Astrocyte (in vitro differentiated cells and primary cell): ENCODE measurements at regions not wholly inside any gene's neighbourhood (a gene's known extent, or its start where the extent isn't known, plus 50 kb on each side); places are given as distances from the start of the nearest gene placed in this dataset.
"Not testable (repeated sequence)": the region's sequence is repeated elsewhere in the genome, so short reads cannot be mapped to it uniquely, and the experiment has no call there.

ENCODE experiments used
- DNase-seq: peaks from one replicate; pipeline ENCODE4 v3.0.0-alpha.2; 2010; ENCODE audit warnings: low read depth
- FAIRE-seq: peaks from 2 replicates; lab custom pipeline; 2011; peaks lifted over from hg19 to GRCh38; lab: Jason Lieb, UNC
- H2AFZ ChIP-seq: 2 replicates; pipeline ENCODE4 v1.6.0; 2012; ENCODE audit warnings: low read depth, low read length, inconsistent platforms
- H3K27ac ChIP-seq: 2 replicates; pipeline ENCODE4 v1.5.1; 2011; ENCODE audit warnings: low read depth, low read length, inconsistent platforms
- H3K27me3 ChIP-seq: 2 replicates; pipeline ENCODE4 v1.6.0; 2011; ENCODE audit warnings: low read length, inconsistent platforms; ENCODE audit not compliant: insufficient read depth
- H3K36me3 ChIP-seq: 2 replicates; pipeline ENCODE4 v1.5.1; 2011; ENCODE audit warnings: low read length, inconsistent platforms; ENCODE audit not compliant: insufficient read depth
- H3K4me1 ChIP-seq: 2 replicates; pipeline ENCODE4 v1.5.1; 2011; ENCODE audit warnings: low read length, inconsistent platforms; ENCODE audit not compliant: insufficient read depth
- H3K4me2 ChIP-seq: 2 replicates; pipeline ENCODE4 v1.6.0; 2012; ENCODE audit warnings: low read length, inconsistent platforms
- H3K4me3 ChIP-seq: 2 replicates; pipeline ENCODE4 v1.5.1; 2011; ENCODE audit warnings: low read depth, mild to moderate bottlenecking, low read length, inconsistent platforms; ENCODE audit not compliant: insufficient read depth
- H3K79me2 ChIP-seq: 2 replicates; pipeline ENCODE4 v1.6.0; 2012; ENCODE audit warnings: mild to moderate bottlenecking, low read length, inconsistent platforms; ENCODE audit not compliant: insufficient read depth
- H3K9ac ChIP-seq: 2 replicates; pipeline ENCODE4 v1.6.0; 2012; ENCODE audit warnings: mild to moderate bottlenecking, low read length, inconsistent platforms
- H3K9me3 ChIP-seq: 2 replicates; pipeline ENCODE4 v1.5.1; 2012; ENCODE audit warnings: low read depth, mild to moderate bottlenecking, low read length, inconsistent platforms; ENCODE audit not compliant: insufficient read depth
- H4K20me1 ChIP-seq: 2 replicates; pipeline ENCODE4 v1.6.0; 2012; ENCODE audit warnings: low read length, inconsistent platforms; ENCODE audit not compliant: insufficient read depth
- H3K27ac Mint-ChIP-seq: one replicate; pipeline ENCODE4 v1.8.0; 2021; ENCODE audit warnings: mild to moderate bottlenecking, mixed read lengths; ENCODE audit not compliant: unreplicated experiment
- H3K27me3 Mint-ChIP-seq: one replicate; pipeline ENCODE4 v1.8.0; 2021; ENCODE audit warnings: low read depth, mixed read lengths; ENCODE audit not compliant: unreplicated experiment
- H3K36me3 Mint-ChIP-seq: one replicate; pipeline ENCODE4 v1.8.0; 2021; ENCODE audit warnings: low read depth, mixed read lengths; ENCODE audit not compliant: unreplicated experiment
- H3K4me1 Mint-ChIP-seq: one replicate; pipeline ENCODE4 v1.8.0; 2021; ENCODE audit warnings: low read depth, mixed read lengths; ENCODE audit not compliant: unreplicated experiment
- H3K4me3 Mint-ChIP-seq: one replicate; pipeline ENCODE4 v1.8.0; 2021; ENCODE audit warnings: mild to moderate bottlenecking, moderate library complexity, mixed read lengths; ENCODE audit not compliant: unreplicated experiment
- H3K9me3 Mint-ChIP-seq: one replicate; pipeline ENCODE4 v1.8.0; 2021; ENCODE audit warnings: mild to moderate bottlenecking, mixed read lengths; ENCODE audit not compliant: unreplicated experiment
- EZH2 ChIP-seq: IDR thresholded peaks from 2 replicates; pipeline ENCODE4 v1.6.1; 2012; ENCODE audit warnings: mild to moderate bottlenecking, low read length, inconsistent platforms; ENCODE audit not compliant: insufficient read depth
- TF ChIP-seq, protein P1 (sequence below): IDR thresholded peaks from 2 replicates; pipeline ENCODE4 v1.5.1; 2011; ENCODE audit warnings: low read depth, mild to moderate bottlenecking, inconsistent platforms, low read length, moderate library complexity; ENCODE audit not compliant: insufficient read depth

DNA sequence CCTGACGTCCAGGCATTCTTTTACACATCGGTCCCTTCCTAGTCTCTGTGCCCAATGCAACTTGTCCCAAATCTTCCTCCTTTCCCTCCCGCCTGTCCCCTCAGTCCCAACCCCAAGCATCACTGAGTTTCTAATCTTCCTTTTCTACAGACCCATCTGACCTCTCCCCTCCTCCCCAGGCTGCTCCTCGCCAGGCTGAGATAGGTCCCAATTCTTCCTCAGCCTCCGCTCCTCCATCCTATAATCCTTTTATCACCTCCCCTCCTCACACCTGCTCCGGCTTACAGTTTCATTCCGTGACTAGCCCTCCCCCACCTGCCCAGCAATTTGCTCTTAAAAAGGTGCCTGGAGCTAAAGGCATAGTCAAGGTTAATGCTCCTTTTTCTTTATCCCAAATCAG lies 323.1 kb upstream of the LMCD1 start:
- H3K9me3 ChIP-seq, H2AFZ ChIP-seq, H3K27ac Mint-ChIP-seq, H3K9ac ChIP-seq, H3K36me3 Mint-ChIP-seq, H3K4me1 ChIP-seq, H3K9me3 Mint-ChIP-seq, H3K4me2 ChIP-seq, H3K4me1 Mint-ChIP-seq, FAIRE-seq, H3K79me2 ChIP-seq, DNase-seq, H3K36me3 ChIP-seq, H4K20me1 ChIP-seq, H3K4me3 Mint-ChIP-seq, H3K4me3 ChIP-seq, H3K27me3 ChIP-seq, H3K27ac ChIP-seq: not testable (repeated sequence)
- peaks cover 10% of the 10 kb centered on the region for H3K27me3 Mint-ChIP-seq

DNA sequence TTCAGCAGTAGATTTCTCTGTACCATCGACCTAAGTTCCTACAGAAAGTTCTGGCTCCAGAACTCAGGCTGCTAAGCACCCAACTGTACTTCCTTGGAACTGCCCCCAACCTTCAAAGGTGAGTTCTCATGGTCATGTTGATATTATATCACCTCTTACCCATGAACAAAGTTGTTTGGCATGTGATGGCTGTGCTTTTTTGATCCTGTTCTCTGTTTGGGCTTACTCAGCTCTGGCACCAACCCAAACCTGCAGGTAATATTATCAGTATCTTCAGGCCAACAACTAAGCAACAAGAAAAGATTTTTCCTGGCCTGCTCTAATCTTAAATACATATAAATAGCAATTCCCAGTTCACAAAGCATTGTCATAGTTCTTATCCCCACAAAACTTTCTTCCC lies 318.7 kb upstream of the LMCD1 start:
- Histone ChIP-seq H3K27ac (no peak overlapping the region), H3K9ac (no peak overlapping the region), H2AFZ (no peak overlapping the region), H4K20me1 (no peaks in the 10 kb centered on the region), H3K9me3 (no peaks in the 10 kb centered on the region), H3K27me3 (no peaks in the 10 kb centered on the region), H3K4me3 (no peak overlapping the region), H3K36me3 (no peaks in the 10 kb centered on the region), H3K79me2 (no peaks in the 10 kb centered on the region), H3K4me1 (no peaks in the 10 kb centered on the region), H3K4me2 (no peak overlapping the region)
- Mint-ChIP-seq H3K36me3 (no peaks in the 10 kb centered on the region), H3K9me3 (no peaks in the 10 kb centered on the region), H3K4me3 (no peak overlapping the region), H3K4me1 (no peaks in the 10 kb centered on the region), H3K27ac (no peak overlapping the region), H3K27me3 (peaks cover 4% of the 10 kb centered on the region)
- TF ChIP-seq EZH2, result no peak
- TF ChIP-seq, protein P1, sequence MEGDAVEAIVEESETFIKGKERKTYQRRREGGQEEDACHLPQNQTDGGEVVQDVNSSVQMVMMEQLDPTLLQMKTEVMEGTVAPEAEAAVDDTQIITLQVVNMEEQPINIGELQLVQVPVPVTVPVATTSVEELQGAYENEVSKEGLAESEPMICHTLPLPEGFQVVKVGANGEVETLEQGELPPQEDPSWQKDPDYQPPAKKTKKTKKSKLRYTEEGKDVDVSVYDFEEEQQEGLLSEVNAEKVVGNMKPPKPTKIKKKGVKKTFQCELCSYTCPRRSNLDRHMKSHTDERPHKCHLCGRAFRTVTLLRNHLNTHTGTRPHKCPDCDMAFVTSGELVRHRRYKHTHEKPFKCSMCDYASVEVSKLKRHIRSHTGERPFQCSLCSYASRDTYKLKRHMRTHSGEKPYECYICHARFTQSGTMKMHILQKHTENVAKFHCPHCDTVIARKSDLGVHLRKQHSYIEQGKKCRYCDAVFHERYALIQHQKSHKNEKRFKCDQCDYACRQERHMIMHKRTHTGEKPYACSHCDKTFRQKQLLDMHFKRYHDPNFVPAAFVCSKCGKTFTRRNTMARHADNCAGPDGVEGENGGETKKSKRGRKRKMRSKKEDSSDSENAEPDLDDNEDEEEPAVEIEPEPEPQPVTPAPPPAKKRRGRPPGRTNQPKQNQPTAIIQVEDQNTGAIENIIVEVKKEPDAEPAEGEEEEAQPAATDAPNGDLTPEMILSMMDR, result no peak
- FAIRE-seq (no peak), DNase-seq (no peak)

DNA sequence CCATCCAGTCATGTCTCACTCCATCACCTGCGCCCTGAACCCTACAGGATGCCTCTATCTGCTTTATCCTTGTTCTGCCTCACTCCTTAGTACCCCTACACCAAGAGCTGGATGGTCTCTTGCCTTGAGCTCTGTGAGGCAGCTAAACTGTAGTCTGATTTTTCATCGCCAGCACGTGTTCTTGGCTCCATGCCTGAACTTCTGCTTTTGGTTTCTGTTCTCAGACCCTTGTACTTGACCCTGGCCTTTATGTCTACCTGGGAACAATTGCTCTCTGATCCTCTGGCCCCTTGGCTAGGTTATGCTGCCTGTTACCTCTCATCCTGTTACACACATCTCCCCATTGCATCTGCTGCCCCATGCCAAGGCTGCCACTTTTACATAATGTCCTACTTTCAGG lies 318.0 kb upstream of the LMCD1 start:
- no peaks in the 10 kb centered on the region for H3K9me3 Mint-ChIP-seq
- DNase-seq, result no peak
- no peak overlapping the region for H2AFZ ChIP-seq
- no peak overlapping the region for H3K4me3 ChIP-seq
- no peaks in the 10 kb centered on the region for H3K9me3 ChIP-seq
- no peak overlapping the region for H3K27ac Mint-ChIP-seq
- no peaks in the 10 kb centered on the region for H3K36me3 Mint-ChIP-seq
- H3K27ac ChIP-seq, result no peak overlapping the region
- no peaks in the 10 kb centered on the region for H3K36me3 ChIP-seq
- no peak overlapping the region for H3K9ac ChIP-seq
- H3K4me3 Mint-ChIP-seq, result no peak overlapping the region
- no peaks in the 10 kb centered on the region for H4K20me1 ChIP-seq
- FAIRE-seq, result no peak
- no peaks in the 10 kb centered on the region for H3K79me2 ChIP-seq
- H3K4me1 Mint-ChIP-seq, result no peaks in the 10 kb centered on the region
- H3K27me3 Mint-ChIP-seq, result peaks cover 3% of the 10 kb centered on the region
- H3K4me2 ChIP-seq, result no peak overlapping the region
- H3K27me3 ChIP-seq, result no peaks in the 10 kb centered on the region
- H3K4me1 ChIP-seq, result no peaks in the 10 kb centered on the region
- TF ChIP-seq, protein P1, result no peak
